H7 (cell line): ENCODE measurements at regions not wholly inside any gene's neighbourhood (a gene's known extent, or its start where the extent isn't known, plus 50 kb on each side); places are given as distances from the start of the nearest gene placed in this dataset.
A peak's percentile ranks its signal among the peaks of the same experiment; 100 is the strongest.

Experiments
- DNase-seq: peaks from one replicate; pipeline ENCODE4 v3.0.0; 2012
- H3K27me3 ChIP-seq: 2 replicates; pipeline ENCODE4 v1.6.0; 2011; ENCODE audit warnings: mild to moderate bottlenecking, low read length; ENCODE audit not compliant: control insufficient read depth, insufficient read depth
- H3K36me3 ChIP-seq: replicated peaks from 2 replicates; pipeline ENCODE4 v1.5.1; 2011; ENCODE audit warnings: low read length; ENCODE audit not compliant: control insufficient read depth, insufficient read depth
- H3K4me3 ChIP-seq: 2 replicates; pipeline ENCODE4 v1.5.1; 2011; ENCODE audit warnings: low read depth, mild to moderate bottlenecking, control low read depth, low read length, moderate library complexity; ENCODE audit not compliant: insufficient read depth

GRCh38 chr6:14571001-14571400 is 453.4 kb downstream of the CD83 start:
- no peaks in the 10 kb centered on the region for H3K36me3 ChIP-seq
- no peaks in the 10 kb centered on the region for H3K27me3 ChIP-seq
- no peak overlapping the region for H3K4me3 ChIP-seq
- DNase-seq, result no peak

GRCh38 chr6:14571746-14572145 is 454.2 kb downstream of the CD83 start:
- no peak overlapping the region for H3K4me3 ChIP-seq
- no peaks in the 10 kb centered on the region for H3K27me3 ChIP-seq
- no peak for DNase-seq
- H3K36me3 ChIP-seq, result no peaks in the 10 kb centered on the region

GRCh38 chr6:14573267-14573666 is 455.7 kb downstream of the CD83 start:
- no peak for DNase-seq
- Histone ChIP-seq H3K36me3 (no peaks in the 10 kb centered on the region), H3K27me3 (no peaks in the 10 kb centered on the region), H3K4me3 (no peak overlapping the region)

- no peaks in the 10 kb centered on the region for H3K36me3 ChIP-seq
- no peaks in the 10 kb centered on the region for H3K27me3 ChIP-seq
- no peak overlapping the region for H3K4me3 ChIP-seq
- no peak for DNase-seq
Measured at GRCh38 chr6:14573703-14574290, 456.2 kb downstream of the CD83 start.

GRCh38 chr6:14575961-14576360 is 458.4 kb downstream of the CD83 start:
- no peak overlapping the region for H3K4me3 ChIP-seq
- H3K27me3 ChIP-seq, result no peaks in the 10 kb centered on the region
- H3K36me3 ChIP-seq, result no peaks in the 10 kb centered on the region
- no peak for DNase-seq

- Histone ChIP-seq H3K27me3 (no peaks in the 10 kb centered on the region), H3K4me3 (no peak overlapping the region), H3K36me3 (no peaks in the 10 kb centered on the region)
- no peak for DNase-seq
Measured at GRCh38 chr6:14578994-14579393, 461.4 kb downstream of the CD83 start.

GRCh38 chr6:14582749-14583148 is 465.2 kb downstream of the CD83 start:
- Histone ChIP-seq H3K27me3 (no peaks in the 10 kb centered on the region), H3K4me3 (no peak overlapping the region), H3K36me3 (no peaks in the 10 kb centered on the region)
- DNase-seq, result no peak

- H3K36me3 ChIP-seq, result no peaks in the 10 kb centered on the region
- no peaks in the 10 kb centered on the region for H3K27me3 ChIP-seq
- no peak for DNase-seq
- H3K4me3 ChIP-seq, result no peak overlapping the region
Measured at GRCh38 chr6:14583826-14584225, 466.3 kb downstream of the CD83 start.

GRCh38 chr6:14584450-14584849 is 466.9 kb downstream of the CD83 start:
- no peak for DNase-seq
- no peaks in the 10 kb centered on the region for H3K36me3 ChIP-seq
- H3K4me3 ChIP-seq, result no peak overlapping the region
- H3K27me3 ChIP-seq, result no peaks in the 10 kb centered on the region

GRCh38 chr6:14585689-14586088 is 468.1 kb downstream of the CD83 start:
- no peak for DNase-seq
- Histone ChIP-seq H3K36me3 (no peaks in the 10 kb centered on the region), H3K4me3 (no peak overlapping the region), H3K27me3 (no peaks in the 10 kb centered on the region)

- H3K36me3 ChIP-seq, result no peaks in the 10 kb centered on the region
- DNase-seq, result no peak
- H3K4me3 ChIP-seq, result no peak overlapping the region
- no peaks in the 10 kb centered on the region for H3K27me3 ChIP-seq
Measured at GRCh38 chr6:14589175-14589574, 471.6 kb downstream of the CD83 start.

GRCh38 chr6:14590586-14590985 is 473.0 kb downstream of the CD83 start:
- Histone ChIP-seq H3K36me3 (no peaks in the 10 kb centered on the region), H3K4me3 (no peak overlapping the region), H3K27me3 (no peaks in the 10 kb centered on the region)
- no peak for DNase-seq

GRCh38 chr6:14591998-14592397 is 474.4 kb downstream of the CD83 start:
- H3K4me3 ChIP-seq, result no peak overlapping the region
- no peak for DNase-seq
- no peaks in the 10 kb centered on the region for H3K27me3 ChIP-seq
- no peaks in the 10 kb centered on the region for H3K36me3 ChIP-seq

GRCh38 chr6:14593286-14593685 is 475.7 kb downstream of the CD83 start:
- H3K27me3 ChIP-seq, result no peaks in the 10 kb centered on the region
- DNase-seq, result no peak
- H3K36me3 ChIP-seq, result no peaks in the 10 kb centered on the region

GRCh38 chr6:14595751-14596150 is 478.2 kb downstream of the CD83 start:
- Histone ChIP-seq H3K4me3 (no peak overlapping the region), H3K36me3 (no peaks in the 10 kb centered on the region), H3K27me3 (no peaks in the 10 kb centered on the region)
- DNase-seq, result no peak

More at GRCh38 chr6:14593286-14593685, 475.7 kb downstream of the CD83 start:
- no peak overlapping the region for H3K4me3 ChIP-seq

- H3K4me3 ChIP-seq, result no peak overlapping the region
- H3K27me3 ChIP-seq, result no peaks in the 10 kb centered on the region
- peak; percentile 17 for DNase-seq
- no peaks in the 10 kb centered on the region for H3K36me3 ChIP-seq
Measured at GRCh38 chr6:14596410-14596809, 478.8 kb downstream of the CD83 start.
